ENCODE measurements at regions not wholly inside any gene's neighbourhood (a gene's known extent, or its start where the extent isn't known, plus 50 kb on each side); places are given as distances from the start of the nearest gene placed in this dataset.

DNA sequence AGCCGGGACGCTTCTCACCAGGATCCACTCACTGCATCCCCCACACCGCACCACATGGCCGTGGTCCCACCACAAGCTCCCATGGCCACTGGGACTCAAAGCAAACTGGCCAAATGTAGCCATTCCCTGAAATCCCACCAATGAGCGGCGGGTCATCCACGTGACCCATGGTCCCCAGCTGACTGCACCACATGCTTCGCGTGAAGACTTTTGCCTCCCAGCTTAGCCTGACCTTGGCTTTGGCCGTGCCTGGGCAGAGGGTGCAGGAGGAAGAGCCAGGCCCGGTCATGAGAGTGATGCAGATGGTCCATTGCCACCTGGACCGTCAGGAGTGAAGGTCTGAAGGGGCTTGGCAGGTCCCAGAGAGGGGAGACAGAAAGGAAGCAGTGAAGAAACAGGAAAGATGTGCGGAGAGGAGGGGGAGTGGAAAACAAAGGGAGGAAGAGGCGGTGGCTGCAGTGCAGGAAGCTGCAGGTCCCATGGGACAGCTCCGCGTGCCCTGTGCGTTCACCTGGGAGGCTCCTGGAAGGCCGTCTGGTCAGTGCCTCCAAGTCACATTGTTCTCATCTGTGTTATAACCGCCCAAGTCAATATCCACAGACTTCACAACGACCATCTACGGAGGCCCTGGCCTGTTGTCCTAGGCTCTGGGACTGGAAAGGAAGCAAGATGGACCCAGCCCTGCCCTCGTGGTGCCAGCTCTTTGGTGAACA is 167.8 kb upstream of the AJAP1 start:
- TF ChIP-seq POLR2A (IDR thresholded peaks at IDR 0.05), result no peak
- TF ChIP-seq, protein P1, sequence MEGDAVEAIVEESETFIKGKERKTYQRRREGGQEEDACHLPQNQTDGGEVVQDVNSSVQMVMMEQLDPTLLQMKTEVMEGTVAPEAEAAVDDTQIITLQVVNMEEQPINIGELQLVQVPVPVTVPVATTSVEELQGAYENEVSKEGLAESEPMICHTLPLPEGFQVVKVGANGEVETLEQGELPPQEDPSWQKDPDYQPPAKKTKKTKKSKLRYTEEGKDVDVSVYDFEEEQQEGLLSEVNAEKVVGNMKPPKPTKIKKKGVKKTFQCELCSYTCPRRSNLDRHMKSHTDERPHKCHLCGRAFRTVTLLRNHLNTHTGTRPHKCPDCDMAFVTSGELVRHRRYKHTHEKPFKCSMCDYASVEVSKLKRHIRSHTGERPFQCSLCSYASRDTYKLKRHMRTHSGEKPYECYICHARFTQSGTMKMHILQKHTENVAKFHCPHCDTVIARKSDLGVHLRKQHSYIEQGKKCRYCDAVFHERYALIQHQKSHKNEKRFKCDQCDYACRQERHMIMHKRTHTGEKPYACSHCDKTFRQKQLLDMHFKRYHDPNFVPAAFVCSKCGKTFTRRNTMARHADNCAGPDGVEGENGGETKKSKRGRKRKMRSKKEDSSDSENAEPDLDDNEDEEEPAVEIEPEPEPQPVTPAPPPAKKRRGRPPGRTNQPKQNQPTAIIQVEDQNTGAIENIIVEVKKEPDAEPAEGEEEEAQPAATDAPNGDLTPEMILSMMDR (IDR thresholded peaks at IDR 0.05), result no peak

All from right lobe of liver (tissue), 4 donors.